Spleen (tissue), 11 donors: ENCODE measurements at regions not wholly inside any gene's neighbourhood (a gene's known extent, or its start where the extent isn't known, plus 50 kb on each side); places are given as distances from the start of the nearest gene placed in this dataset.

Source experiments
- DNase-seq: peaks from one replicate; pipeline ENCODE4 v3.0.0-alpha.2; 2020
- H3K27ac ChIP-seq, 8 donors: fragments of 200-600 bp; sonication (generic) in 7 of 8; 1 replicate in 4 of 8; 2 replicates in 4 of 8; pipeline versions ENCODE4 v1.5.0 to v1.8.0; 2016 to 2021; ENCODE audit warnings: inconsistent platforms in 4 of 8, mild to moderate bottlenecking in 4 of 8, moderate library complexity in 1 of 8
- H3K27me3 ChIP-seq, 7 donors: fragments of 200-600 bp; sonication (generic) in 6 of 7; replicated peaks in 1 of 7; 1 replicate in 4 of 7; 2 replicates in 3 of 7; pipeline versions ENCODE4 v1.5.0 to v1.8.0; 2016 to 2021; ENCODE audit warnings: inconsistent platforms in 3 of 7, mild to moderate bottlenecking in 1 of 7
- H3K36me3 ChIP-seq, 6 donors: fragments of 200-600 bp; sonication (generic) in 5 of 6; 1 replicate in 4 of 6; 2 replicates in 2 of 6; pipeline versions ENCODE4 v1.5.0 to v1.8.0; 2016 to 2021; ENCODE audit warnings: inconsistent platforms in 2 of 6
- H3K4me1 ChIP-seq, 6 donors: fragments of 200-600 bp; sonication (generic) in 5 of 6; 1 replicate in 3 of 6; 2 replicates in 3 of 6; pipeline versions ENCODE4 v1.5.0 to v1.8.0; 2016 to 2021; ENCODE audit warnings: inconsistent platforms in 3 of 6
- H3K4me3 ChIP-seq, 8 donors: fragments of 200-600 bp; sonication (generic) in 7 of 8; 1 replicate in 4 of 8; 2 replicates in 4 of 8; pipeline versions ENCODE4 v1.5.0 to v1.8.0; 2016 to 2021; ENCODE audit warnings: inconsistent platforms in 4 of 8, mild to moderate bottlenecking in 4 of 8, moderate library complexity in 2 of 8
- H3K9me3 ChIP-seq, 8 donors: fragments of 200-600 bp; sonication (generic) in 7 of 8; 1 replicate in 4 of 8; 2 replicates in 4 of 8; pipeline versions ENCODE4 v1.5.0 to v1.8.0; 2016 to 2021; ENCODE audit warnings: inconsistent platforms in 4 of 8
- CTCF ChIP-seq, 11 experiments: fragments of 200-600 bp in 7 of 11; fragments of 450-650 bp in 4 of 11; sonication (generic) in 4 of 11; IDR thresholded peaks in 8 of 11; conservative IDR thresholded peaks in 3 of 11; 1 replicate in 7 of 11; 2 replicates in 4 of 11; pipeline versions ENCODE4 v1.4.0 to v1.8.0; 2016 to 2021; ENCODE audit warnings: antibody characterized with exemption in 11 of 11, inconsistent platforms in 4 of 11, mild to moderate bottlenecking in 1 of 11
- POLR2A ChIP-seq, 3 donors: fragments of 450-650 bp; IDR thresholded peaks; one replicate each; pipeline ENCODE4 v1.5.1; 2017; ENCODE audit warnings: antibody characterized with exemption in 3 of 3, mild to moderate bottlenecking in 1 of 3
- POLR2AphosphoS5 ChIP-seq, 3 donors: sonication (generic); formaldehyde crosslinking; IDR thresholded peaks; one replicate each; pipeline ENCODE4 v1.5.1; 2017; ENCODE audit warnings: antibody characterized with exemption in 3 of 3
- WGBS, 5 donors: extraction: QIAGEN DNeasy Blood & Tissue Kit in 3 of 5; methylation state at CpG; one replicate each; pipeline versions ENCODE4 v1.1.5 to v1.1.7; 2013 to 2018; 5-methylcytosine and 5-hydroxymethylcytosine counted together
- intact Hi-C: fragments of 100-400 bp; cut with DNase I; formaldehyde crosslinking; loops from one replicate; pipeline ENCODE4 v1.15.0; 2023; ENCODE audit warnings: low total_unique reads
- donor health status: healthy with polysubstance abuse.
- donor health status: DM: no; HTN: no; CAD: no; lungs with moderate emphysema.
- donor health status: DM: no; HTN: no; CAD: no.
- donor health status: Bipolar disorder and iron deficiency.
- donor health status: healthy.
- donor health status: DM: no; HTN: no; CAD: no.
- donor health status: DM: yes; HTN: yes; CAD: no.

- no peak overlapping the region for H3K27ac ChIP-seq
- 54 to 82% (median 74%) methylated on average over 1 to 2 of the region's 2 CpGs for WGBS, 5 donors
- no peaks in the 10 kb centered on the region for H3K27me3 ChIP-seq
- H3K9me3 ChIP-seq = no peaks in the 10 kb centered on the region
- intact Hi-C loops = no loop called here
- no peaks in the 10 kb centered on the region for H3K36me3 ChIP-seq
- TF ChIP-seq POLR2A (IDR thresholded peaks at IDR 0.05) = no peak
- TF ChIP-seq CTCF (IDR thresholded peaks at IDR 0.05 in 8 of 11, conservative IDR thresholded peaks at IDR 0.05 in 3 of 11) = no peak
- no peak for TF ChIP-seq POLR2AphosphoS5 (IDR thresholded peaks at IDR 0.05)
- DNase-seq = no peak
- no peaks in the 10 kb centered on the region for H3K4me1 ChIP-seq
- no peak overlapping the region for H3K4me3 ChIP-seq
Measured at GRCh38 chr5:120848883-120849282, 384.8 kb downstream of the PRR16 start.

- TF ChIP-seq CTCF (IDR thresholded peaks at IDR 0.05 in 8 of 11, conservative IDR thresholded peaks at IDR 0.05 in 3 of 11) = no peak
- no peak for TF ChIP-seq POLR2AphosphoS5 (IDR thresholded peaks at IDR 0.05)
- no peak for TF ChIP-seq POLR2A (IDR thresholded peaks at IDR 0.05)
- intact Hi-C loops = no loop called here
- WGBS, 5 donors = 58 to 82% (median 66%) methylated on average over 1 of the region's 1 CpG
Measured at GRCh38 chr5:120852222-120852860, 388.2 kb downstream of the PRR16 start.

GRCh38 chr5:120866997-120867396, 402.9 kb downstream of the PRR16 start:
- intact Hi-C loops = no loop called here
- no peak overlapping the region for H3K4me3 ChIP-seq
- no peaks in the 10 kb centered on the region for H3K4me1 ChIP-seq
- H3K27ac ChIP-seq = no peak overlapping the region
- WGBS, 5 donors = 81 to 97% (median 91%) methylated on average over 7 of the region's 7 CpGs
- H3K36me3 ChIP-seq = no peaks in the 10 kb centered on the region
- DNase-seq = no peak
- H3K9me3 ChIP-seq = peaks cover 0 to 4% (median 0%) of the 10 kb centered on the region in 8 donors
- TF ChIP-seq POLR2AphosphoS5 (IDR thresholded peaks at IDR 0.05) (no peak), POLR2A (IDR thresholded peaks at IDR 0.05) (no peak), CTCF (IDR thresholded peaks at IDR 0.05 in 8 of 11, conservative IDR thresholded peaks at IDR 0.05 in 3 of 11) (no peak)
- no peaks in the 10 kb centered on the region for H3K27me3 ChIP-seq

More at GRCh38 chr5:120852222-120852860, 388.2 kb downstream of the PRR16 start:
- H3K4me1 ChIP-seq = no peaks in the 10 kb centered on the region
- H3K9me3 ChIP-seq = no peaks in the 10 kb centered on the region
- no peaks in the 10 kb centered on the region for H3K36me3 ChIP-seq
- H3K27me3 ChIP-seq = no peaks in the 10 kb centered on the region
- no peak for DNase-seq
- no peak overlapping the region for H3K27ac ChIP-seq
- H3K4me3 ChIP-seq = no peak overlapping the region

- Histone ChIP-seq H3K9me3 (peaks cover 0 to 4% (median 0%) of the 10 kb centered on the region in 8 donors), H3K36me3 (no peaks in the 10 kb centered on the region), H3K4me1 (no peaks in the 10 kb centered on the region), H3K27me3 (no peaks in the 10 kb centered on the region), H3K4me3 (no peak overlapping the region), H3K27ac (no peak overlapping the region)
- no peak for DNase-seq
- 72 to 93% (median 86%) methylated on average over 1 of the region's 1 CpG for WGBS, 5 donors
- intact Hi-C loops = no loop called here
- TF ChIP-seq CTCF (IDR thresholded peaks at IDR 0.05 in 8 of 11, conservative IDR thresholded peaks at IDR 0.05 in 3 of 11) (no peak), POLR2AphosphoS5 (IDR thresholded peaks at IDR 0.05) (no peak), POLR2A (IDR thresholded peaks at IDR 0.05) (no peak)
Measured at GRCh38 chr5:120869831-120870230, 405.7 kb downstream of the PRR16 start.
